ENCODE measurements at regions not wholly inside any gene's neighbourhood (a gene's known extent, or its start where the extent isn't known, plus 50 kb on each side); places are given as distances from the start of the nearest gene placed in this dataset.

- intact Hi-C loops (cut with micrococcal nuclease; ENCODE audit: unreplicated experiment), result no loop called here
- peak in 1 of 2 experiments; percentile 37 for DNase-seq
- H3K9me3 ChIP-seq, result no peaks in the 10 kb centered on the region
- TF ChIP-seq, protein P1, sequence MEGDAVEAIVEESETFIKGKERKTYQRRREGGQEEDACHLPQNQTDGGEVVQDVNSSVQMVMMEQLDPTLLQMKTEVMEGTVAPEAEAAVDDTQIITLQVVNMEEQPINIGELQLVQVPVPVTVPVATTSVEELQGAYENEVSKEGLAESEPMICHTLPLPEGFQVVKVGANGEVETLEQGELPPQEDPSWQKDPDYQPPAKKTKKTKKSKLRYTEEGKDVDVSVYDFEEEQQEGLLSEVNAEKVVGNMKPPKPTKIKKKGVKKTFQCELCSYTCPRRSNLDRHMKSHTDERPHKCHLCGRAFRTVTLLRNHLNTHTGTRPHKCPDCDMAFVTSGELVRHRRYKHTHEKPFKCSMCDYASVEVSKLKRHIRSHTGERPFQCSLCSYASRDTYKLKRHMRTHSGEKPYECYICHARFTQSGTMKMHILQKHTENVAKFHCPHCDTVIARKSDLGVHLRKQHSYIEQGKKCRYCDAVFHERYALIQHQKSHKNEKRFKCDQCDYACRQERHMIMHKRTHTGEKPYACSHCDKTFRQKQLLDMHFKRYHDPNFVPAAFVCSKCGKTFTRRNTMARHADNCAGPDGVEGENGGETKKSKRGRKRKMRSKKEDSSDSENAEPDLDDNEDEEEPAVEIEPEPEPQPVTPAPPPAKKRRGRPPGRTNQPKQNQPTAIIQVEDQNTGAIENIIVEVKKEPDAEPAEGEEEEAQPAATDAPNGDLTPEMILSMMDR (IDR thresholded peaks at IDR 0.05; ENCODE audit: insufficient read depth in 1 of 2, low read depth in 1 of 2, low read length in 1 of 2, severe bottlenecking in 1 of 2, unreplicated experiment in 1 of 2), result no peak
- Mint-ChIP-seq H3K4me3 (ENCODE audit: unreplicated experiment) (no peak overlapping the region), H3K27ac (ENCODE audit: unreplicated experiment) (peak overlapping the region; percentile 29), H3K36me3 (ENCODE audit: insufficient read depth, unreplicated experiment) (no peaks in the 10 kb centered on the region), H3K9me3 (ENCODE audit: unreplicated experiment) (no peaks in the 10 kb centered on the region), H3K4me1 (ENCODE audit: low read depth, unreplicated experiment) (peaks cover 22% of the 10 kb centered on the region), H3K27me3 (ENCODE audit: insufficient read depth, unreplicated experiment) (no peaks in the 10 kb centered on the region)
- H3K4me3 ChIP-seq (ENCODE audit: low read depth, low read length), result no peak overlapping the region
- no TSS peak for BruUV-seq (replicated peaks)
- H3K4me1 ChIP-seq, result peaks cover 8% of the 10 kb centered on the region; the same call in 1 of the 2 replicates
- H3K36me3 ChIP-seq (ENCODE audit: control insufficient read depth, insufficient read depth, low read length), result no peaks in the 10 kb centered on the region
- no peaks in the 10 kb centered on the region for H3K27me3 ChIP-seq (replicated peaks; ENCODE audit: control insufficient read depth, insufficient read depth, low read length)
- POLR2A ChIA-PET, result no interaction called here
- CTCF ChIA-PET, result no interaction called here
These were observed 161.5 kb upstream of the KLF6 start for GRCh38 chr10:3946234-3947229.

DNA sequence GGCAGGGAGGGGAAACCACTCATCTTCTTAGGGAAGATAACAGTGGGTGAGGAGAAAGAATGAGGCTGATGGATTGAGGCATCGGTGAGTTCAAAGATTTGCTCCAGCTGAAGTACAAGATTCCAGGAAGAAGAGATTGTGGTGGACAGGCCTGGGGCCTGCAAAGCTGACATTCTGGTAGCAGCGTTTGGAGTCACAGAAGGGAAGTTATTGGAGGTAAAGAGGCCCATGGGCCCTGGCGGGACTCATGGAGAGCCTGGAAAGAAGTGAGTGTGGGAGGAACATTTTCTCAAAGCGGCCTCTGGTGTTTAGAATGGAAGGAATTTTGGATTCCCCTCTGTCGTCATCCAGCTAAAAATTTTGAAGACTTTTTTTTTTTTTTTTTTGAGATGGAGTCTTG is 160.0 kb upstream of the KLF6 start:
- TF ChIP-seq, protein P1 (IDR thresholded peaks at IDR 0.05; ENCODE audit: insufficient read depth in 1 of 2, low read depth in 1 of 2, low read length in 1 of 2, severe bottlenecking in 1 of 2, unreplicated experiment in 1 of 2), result no peak
- no peaks in the 10 kb centered on the region for H3K36me3 ChIP-seq (ENCODE audit: control insufficient read depth, insufficient read depth, low read length)
- Mint-ChIP-seq H3K27ac (ENCODE audit: unreplicated experiment) (no peak overlapping the region), H3K4me3 (ENCODE audit: unreplicated experiment) (no peak overlapping the region), H3K36me3 (ENCODE audit: insufficient read depth, unreplicated experiment) (no peaks in the 10 kb centered on the region), H3K9me3 (ENCODE audit: unreplicated experiment) (no peaks in the 10 kb centered on the region), H3K27me3 (ENCODE audit: insufficient read depth, unreplicated experiment) (no peaks in the 10 kb centered on the region), H3K4me1 (ENCODE audit: low read depth, unreplicated experiment) (peaks cover 22% of the 10 kb centered on the region)
- H3K27me3 ChIP-seq (replicated peaks; ENCODE audit: control insufficient read depth, insufficient read depth, low read length), result no peaks in the 10 kb centered on the region
- POLR2A ChIA-PET, result no interaction called here
- no peak for DNase-seq
- H3K4me3 ChIP-seq (ENCODE audit: low read depth, low read length), result no peak overlapping the region
- CTCF ChIA-PET, result no interaction called here
- intact Hi-C loops (cut with micrococcal nuclease; ENCODE audit: unreplicated experiment), result no loop called here
- peaks cover 4% of the 10 kb centered on the region; the same call in 1 of the 2 replicates for H3K9me3 ChIP-seq
- BruUV-seq (replicated peaks), result no TSS peak
- H3K4me1 ChIP-seq, result peaks cover 11% of the 10 kb centered on the region; the same call in 1 of the 2 replicates

- Mint-ChIP-seq H3K4me1 (ENCODE audit: low read depth, unreplicated experiment) (peaks cover 22% of the 10 kb centered on the region), H3K9me3 (ENCODE audit: unreplicated experiment) (no peaks in the 10 kb centered on the region), H3K27me3 (ENCODE audit: insufficient read depth, unreplicated experiment) (no peaks in the 10 kb centered on the region), H3K27ac (ENCODE audit: unreplicated experiment) (no peak overlapping the region), H3K36me3 (ENCODE audit: insufficient read depth, unreplicated experiment) (no peaks in the 10 kb centered on the region), H3K4me3 (ENCODE audit: unreplicated experiment) (no peak overlapping the region)
- Histone ChIP-seq H3K27me3 (replicated peaks; ENCODE audit: control insufficient read depth, insufficient read depth, low read length) (no peaks in the 10 kb centered on the region), H3K4me1 (peaks cover 11% of the 10 kb centered on the region; the same call in 1 of the 2 replicates), H3K4me3 (ENCODE audit: low read depth, low read length) (no peak overlapping the region), H3K9me3 (peaks cover 4% of the 10 kb centered on the region; the same call in 1 of the 2 replicates), H3K36me3 (ENCODE audit: control insufficient read depth, insufficient read depth, low read length) (no peaks in the 10 kb centered on the region)
- ChIA-PET POLR2A (no interaction called here), CTCF (no interaction called here)
- no peak for DNase-seq
- no TSS peak for BruUV-seq (replicated peaks)
- intact Hi-C loops (cut with micrococcal nuclease; ENCODE audit: unreplicated experiment), result no loop called here
- TF ChIP-seq, protein P1 (IDR thresholded peaks at IDR 0.05; ENCODE audit: insufficient read depth in 1 of 2, low read depth in 1 of 2, low read length in 1 of 2, severe bottlenecking in 1 of 2, unreplicated experiment in 1 of 2), result no peak
These were observed 159.6 kb upstream of the KLF6 start for GRCh38 chr10:3944591-3944990.
